BE2C (cell line): ENCODE measurements at regions not wholly inside any gene's neighbourhood (a gene's known extent, or its start where the extent isn't known, plus 50 kb on each side); places are given as distances from the start of the nearest gene placed in this dataset.

Experiments used
- DNase-seq: peaks from one replicate; pipeline ENCODE4 v3.0.0-alpha.2; 2020
- H3K27me3 ChIP-seq: fragments of 250-450 bp; sonication (Bioruptor Pico); 2 replicates; pipeline ENCODE4 v1.5.1; 2020; ENCODE audit warnings: mild to moderate bottlenecking
- H3K36me3 ChIP-seq: fragments of 250-450 bp; sonication (Bioruptor Pico); 2 replicates; pipeline ENCODE4 v1.5.1; 2020; ENCODE audit warnings: mild to moderate bottlenecking
- H3K4me1 ChIP-seq: fragments of 250-450 bp; sonication (Bioruptor Pico); 2 replicates; pipeline ENCODE4 v1.5.1; 2020
- H3K4me3 ChIP-seq: 2 replicates; pipeline ENCODE4 v1.5.1; 2011; ENCODE audit warnings: low read depth, low read length
- H3K9me3 ChIP-seq: fragments of 250-450 bp; sonication (Bioruptor Pico); 2 replicates; pipeline ENCODE4 v1.5.1; 2020
- CTCF ChIP-seq: IDR thresholded peaks from 2 replicates; pipeline ENCODE4 v1.5.1; 2012; ENCODE audit warnings: mild to moderate bottlenecking, low read depth, low read length

- Histone ChIP-seq H3K4me1 (no peaks in the 10 kb centered on the region), H3K4me3 (no peak overlapping the region), H3K27me3 (no peaks in the 10 kb centered on the region), H3K9me3 (no peaks in the 10 kb centered on the region), H3K36me3 (no peaks in the 10 kb centered on the region)
- no peak for DNase-seq
- TF ChIP-seq CTCF = no peak
Measured at GRCh38 chr2:61710711-61711110, 143.1 kb downstream of the FAM161A start.

GRCh38 chr2:61707984-61708852, 145.6 kb downstream of the FAM161A start:
- H3K9me3 ChIP-seq = no peaks in the 10 kb centered on the region
- H3K27me3 ChIP-seq = no peaks in the 10 kb centered on the region
- H3K4me1 ChIP-seq = no peaks in the 10 kb centered on the region
- no peak overlapping the region for H3K4me3 ChIP-seq
- no peaks in the 10 kb centered on the region for H3K36me3 ChIP-seq
- no peak for DNase-seq
- TF ChIP-seq CTCF = no peak

GRCh38 chr2:61705625-61706024, 148.2 kb downstream of the FAM161A start:
- no peaks in the 10 kb centered on the region for H3K36me3 ChIP-seq
- no peaks in the 10 kb centered on the region for H3K9me3 ChIP-seq
- no peak overlapping the region for H3K4me3 ChIP-seq
- no peak for DNase-seq
- no peaks in the 10 kb centered on the region for H3K27me3 ChIP-seq
- no peaks in the 10 kb centered on the region for H3K4me1 ChIP-seq
- no peak for TF ChIP-seq CTCF

- Histone ChIP-seq H3K4me1 (no peaks in the 10 kb centered on the region), H3K36me3 (no peaks in the 10 kb centered on the region), H3K9me3 (no peaks in the 10 kb centered on the region), H3K4me3 (no peak overlapping the region), H3K27me3 (no peaks in the 10 kb centered on the region)
- TF ChIP-seq CTCF = no peak
- DNase-seq = no peak
Measured at GRCh38 chr2:61704364-61704763, 149.5 kb downstream of the FAM161A start.

- TF ChIP-seq CTCF = no peak
Measured at GRCh38 chr2:61702088-61702467, 151.8 kb downstream of the FAM161A start.

GRCh38 chr2:61700464-61700863, 153.4 kb downstream of the FAM161A start:
- H3K4me3 ChIP-seq = no peak overlapping the region
- H3K36me3 ChIP-seq = no peaks in the 10 kb centered on the region
- H3K4me1 ChIP-seq = no peaks in the 10 kb centered on the region
- H3K9me3 ChIP-seq = no peaks in the 10 kb centered on the region
- DNase-seq = no peak
- H3K27me3 ChIP-seq = no peaks in the 10 kb centered on the region
- TF ChIP-seq CTCF = no peak

More at GRCh38 chr2:61702088-61702467, 151.8 kb downstream of the FAM161A start:
- Histone ChIP-seq H3K27me3 (no peaks in the 10 kb centered on the region), H3K36me3 (no peaks in the 10 kb centered on the region), H3K9me3 (no peaks in the 10 kb centered on the region), H3K4me1 (no peaks in the 10 kb centered on the region), H3K4me3 (no peak overlapping the region)
- DNase-seq = no peak
